GM23338 (cell line): ENCODE measurements at regions not wholly inside any gene's neighbourhood (a gene's known extent, or its start where the extent isn't known, plus 50 kb on each side); places are given as distances from the start of the nearest gene placed in this dataset.
A peak's percentile ranks its signal among the peaks of the same experiment; 100 is the strongest.

Experiments used
- ATAC-seq: fragments of 200-7000 bp; cut with Tn5 transposase; 3 replicates; pipeline ENCODE4 v1.9.1; 2020
- DNase-seq: peaks from one replicate; pipeline ENCODE4 v3.0.0-alpha.2; 2015; ENCODE audit warnings: low spot score
- H2AFZ ChIP-seq: fragments of 200-600 bp; sonication (generic); 2 replicates; pipeline ENCODE4 v1.8.0; 2016; ENCODE audit warnings: antibody characterized with exemption, mild to moderate bottlenecking, moderate library complexity
- H3F3A ChIP-seq: fragments of 200-600 bp; sonication (generic); replicated peaks from 2 replicates; pipeline ENCODE4 v1.8.0; 2017; ENCODE audit warnings: antibody characterized with exemption, mixed run types, low read depth
- H3K27ac ChIP-seq: fragments of 200-600 bp; sonication (generic); 2 replicates; pipeline ENCODE4 v1.6.1; 2016; ENCODE audit warnings: low read depth
- H3K27me3 ChIP-seq: fragments of 200-600 bp; sonication (generic); 2 replicates; pipeline ENCODE4 v1.8.0; 2016; ENCODE audit warnings: mild to moderate bottlenecking, mixed run types, moderate library complexity; ENCODE audit not compliant: insufficient read depth
- H3K36me3 ChIP-seq: fragments of 200-600 bp; sonication (generic); 2 replicates; pipeline ENCODE4 v1.8.0; 2016; ENCODE audit warnings: mild to moderate bottlenecking; ENCODE audit not compliant: insufficient read depth
- H3K4me1 ChIP-seq: fragments of 200-600 bp; sonication (generic); 2 replicates; pipeline ENCODE4 v1.8.0; 2016; ENCODE audit warnings: mild to moderate bottlenecking, moderate library complexity; ENCODE audit not compliant: insufficient read depth
- H3K4me2 ChIP-seq: fragments of 200-600 bp; sonication (generic); 2 replicates; pipeline ENCODE4 v1.7.1; 2017; ENCODE audit warnings: mixed run types
- H3K4me3 ChIP-seq: fragments of 200-600 bp; sonication (generic); 2 replicates; pipeline ENCODE4 v1.6.1; 2016; ENCODE audit warnings: mixed run types
- H3K79me2 ChIP-seq: fragments of 200-600 bp; sonication (generic); replicated peaks from 2 replicates; pipeline ENCODE4 v1.8.0; 2017; ENCODE audit warnings: mild to moderate bottlenecking; ENCODE audit not compliant: insufficient read depth
- H3K9me2 ChIP-seq: fragments of 200-600 bp; sonication (generic); 2 replicates; pipeline ENCODE4 v1.8.0; 2017; ENCODE audit not compliant: insufficient read depth
- H4K20me1 ChIP-seq: fragments of 200-600 bp; sonication (generic); replicated peaks from 2 replicates; pipeline ENCODE4 v1.8.0; 2017; ENCODE audit warnings: mild to moderate bottlenecking; ENCODE audit not compliant: insufficient read depth
- H3K27ac Mint-ChIP-seq: 2 replicates; pipeline ENCODE4 v1.8.0; 2020; ENCODE audit warnings: inconsistent platforms, mild to moderate bottlenecking, moderate library complexity, mixed read lengths
- H3K27me3 Mint-ChIP-seq: 3 replicates; pipeline ENCODE4 v1.8.0; 2022; ENCODE audit warnings: low read depth, mild to moderate bottlenecking, moderate library complexity, mixed read lengths, inconsistent platforms; ENCODE audit not compliant: insufficient read depth, poor library complexity
- H3K36me3 Mint-ChIP-seq: 3 replicates; pipeline ENCODE4 v1.8.0; 2021; ENCODE audit warnings: low read depth, mild to moderate bottlenecking, inconsistent platforms, moderate library complexity, mixed read lengths
- H3K4me1 Mint-ChIP-seq: 3 replicates; pipeline ENCODE4 v1.8.0; 2020; ENCODE audit warnings: mild to moderate bottlenecking, inconsistent platforms, mixed read lengths
- H3K4me3 Mint-ChIP-seq: 3 replicates; pipeline ENCODE4 v1.8.0; 2021; ENCODE audit warnings: moderate library complexity, mild to moderate bottlenecking, inconsistent platforms, mixed read lengths
- H3K9me3 Mint-ChIP-seq: 3 replicates; pipeline ENCODE4 v1.8.0; 2020; ENCODE audit warnings: moderate library complexity, mild to moderate bottlenecking, inconsistent platforms, mixed read lengths
- EZH2 ChIP-seq: fragments of 200-600 bp; sonication (generic); IDR thresholded peaks from one replicate; pipeline ENCODE4 v1.8.0; 2017; ENCODE audit warnings: antibody characterized with exemption, mild to moderate bottlenecking, low read depth; ENCODE audit not compliant: unreplicated experiment
- JUNB ChIP-seq: IDR thresholded peaks from one replicate; pipeline ENCODE4 v1.6.1; 2016; ENCODE audit warnings: antibody characterized with exemption; ENCODE audit not compliant: unreplicated experiment
- NANOG ChIP-seq: IDR thresholded peaks from 2 replicates; pipeline ENCODE4 v1.6.1; 2016; ENCODE audit warnings: antibody characterized with exemption, borderline replicate concordance
- POLR2AphosphoS5 ChIP-seq: IDR thresholded peaks from 2 replicates; pipeline ENCODE4 v1.6.1; 2016; ENCODE audit warnings: antibody characterized with exemption, low read depth
- STAT1 ChIP-seq: IDR thresholded peaks from one replicate; pipeline ENCODE4 v1.6.1; 2016; ENCODE audit warnings: antibody characterized with exemption; ENCODE audit not compliant: unreplicated experiment
- TF ChIP-seq, protein P1 (sequence below): fragments of 250-450 bp; sonication (Bioruptor Pico); IDR thresholded peaks from 2 replicates; pipeline ENCODE4 v1.5.0; 2020; ENCODE audit warnings: mild to moderate bottlenecking, moderate library complexity
- TF ChIP-seq, protein P2 (sequence below): IDR thresholded peaks from one replicate; pipeline ENCODE4 v1.6.1; 2018; ENCODE audit warnings: antibody characterized with exemption; ENCODE audit not compliant: unreplicated experiment
- TF ChIP-seq, protein P3 (sequence below), 2 experiments: fragments of 200-600 bp in 1 of 2; sonication (generic) in 1 of 2; conservative IDR thresholded peaks; 2 replicates each; pipeline versions ENCODE4 v1.5.1 to v1.6.1; 2016 to 2017; ENCODE audit warnings: antibody characterized with exemption in 2 of 2, low read depth in 2 of 2, mild to moderate bottlenecking in 2 of 2, moderate library complexity in 1 of 2

DNA sequence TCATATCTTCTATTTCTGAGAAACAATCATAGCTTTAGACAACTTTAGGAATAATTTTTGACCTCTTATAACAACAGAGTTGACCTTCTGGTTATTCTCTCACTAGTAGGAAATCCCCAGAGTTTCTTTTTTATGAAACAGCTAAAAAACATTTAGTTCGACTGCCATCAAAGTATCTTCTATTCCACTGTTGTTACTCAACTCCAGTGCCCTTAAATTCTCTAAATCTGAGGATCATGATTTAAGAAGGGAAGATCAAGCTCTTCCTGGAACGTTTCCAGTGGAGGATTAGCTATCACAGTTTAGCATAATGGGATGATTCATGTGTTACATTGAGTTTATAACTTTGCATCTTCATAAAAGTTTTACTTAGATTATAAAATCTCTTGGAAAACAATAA lies 134.9 kb upstream of the VEGFC start:
- Mint-ChIP-seq H3K9me3 (no peaks in the 10 kb centered on the region), H3K27me3 (peaks cover 2% of the 10 kb centered on the region), H3K4me1 (peaks cover 9% of the 10 kb centered on the region), H3K4me3 (no peak overlapping the region), H3K27ac (0 out of 2 replicates have a peak overlapping the region, but pooled peaks have one; percentile 40), H3K36me3 (no peaks in the 10 kb centered on the region)
- TF ChIP-seq, protein P1, sequence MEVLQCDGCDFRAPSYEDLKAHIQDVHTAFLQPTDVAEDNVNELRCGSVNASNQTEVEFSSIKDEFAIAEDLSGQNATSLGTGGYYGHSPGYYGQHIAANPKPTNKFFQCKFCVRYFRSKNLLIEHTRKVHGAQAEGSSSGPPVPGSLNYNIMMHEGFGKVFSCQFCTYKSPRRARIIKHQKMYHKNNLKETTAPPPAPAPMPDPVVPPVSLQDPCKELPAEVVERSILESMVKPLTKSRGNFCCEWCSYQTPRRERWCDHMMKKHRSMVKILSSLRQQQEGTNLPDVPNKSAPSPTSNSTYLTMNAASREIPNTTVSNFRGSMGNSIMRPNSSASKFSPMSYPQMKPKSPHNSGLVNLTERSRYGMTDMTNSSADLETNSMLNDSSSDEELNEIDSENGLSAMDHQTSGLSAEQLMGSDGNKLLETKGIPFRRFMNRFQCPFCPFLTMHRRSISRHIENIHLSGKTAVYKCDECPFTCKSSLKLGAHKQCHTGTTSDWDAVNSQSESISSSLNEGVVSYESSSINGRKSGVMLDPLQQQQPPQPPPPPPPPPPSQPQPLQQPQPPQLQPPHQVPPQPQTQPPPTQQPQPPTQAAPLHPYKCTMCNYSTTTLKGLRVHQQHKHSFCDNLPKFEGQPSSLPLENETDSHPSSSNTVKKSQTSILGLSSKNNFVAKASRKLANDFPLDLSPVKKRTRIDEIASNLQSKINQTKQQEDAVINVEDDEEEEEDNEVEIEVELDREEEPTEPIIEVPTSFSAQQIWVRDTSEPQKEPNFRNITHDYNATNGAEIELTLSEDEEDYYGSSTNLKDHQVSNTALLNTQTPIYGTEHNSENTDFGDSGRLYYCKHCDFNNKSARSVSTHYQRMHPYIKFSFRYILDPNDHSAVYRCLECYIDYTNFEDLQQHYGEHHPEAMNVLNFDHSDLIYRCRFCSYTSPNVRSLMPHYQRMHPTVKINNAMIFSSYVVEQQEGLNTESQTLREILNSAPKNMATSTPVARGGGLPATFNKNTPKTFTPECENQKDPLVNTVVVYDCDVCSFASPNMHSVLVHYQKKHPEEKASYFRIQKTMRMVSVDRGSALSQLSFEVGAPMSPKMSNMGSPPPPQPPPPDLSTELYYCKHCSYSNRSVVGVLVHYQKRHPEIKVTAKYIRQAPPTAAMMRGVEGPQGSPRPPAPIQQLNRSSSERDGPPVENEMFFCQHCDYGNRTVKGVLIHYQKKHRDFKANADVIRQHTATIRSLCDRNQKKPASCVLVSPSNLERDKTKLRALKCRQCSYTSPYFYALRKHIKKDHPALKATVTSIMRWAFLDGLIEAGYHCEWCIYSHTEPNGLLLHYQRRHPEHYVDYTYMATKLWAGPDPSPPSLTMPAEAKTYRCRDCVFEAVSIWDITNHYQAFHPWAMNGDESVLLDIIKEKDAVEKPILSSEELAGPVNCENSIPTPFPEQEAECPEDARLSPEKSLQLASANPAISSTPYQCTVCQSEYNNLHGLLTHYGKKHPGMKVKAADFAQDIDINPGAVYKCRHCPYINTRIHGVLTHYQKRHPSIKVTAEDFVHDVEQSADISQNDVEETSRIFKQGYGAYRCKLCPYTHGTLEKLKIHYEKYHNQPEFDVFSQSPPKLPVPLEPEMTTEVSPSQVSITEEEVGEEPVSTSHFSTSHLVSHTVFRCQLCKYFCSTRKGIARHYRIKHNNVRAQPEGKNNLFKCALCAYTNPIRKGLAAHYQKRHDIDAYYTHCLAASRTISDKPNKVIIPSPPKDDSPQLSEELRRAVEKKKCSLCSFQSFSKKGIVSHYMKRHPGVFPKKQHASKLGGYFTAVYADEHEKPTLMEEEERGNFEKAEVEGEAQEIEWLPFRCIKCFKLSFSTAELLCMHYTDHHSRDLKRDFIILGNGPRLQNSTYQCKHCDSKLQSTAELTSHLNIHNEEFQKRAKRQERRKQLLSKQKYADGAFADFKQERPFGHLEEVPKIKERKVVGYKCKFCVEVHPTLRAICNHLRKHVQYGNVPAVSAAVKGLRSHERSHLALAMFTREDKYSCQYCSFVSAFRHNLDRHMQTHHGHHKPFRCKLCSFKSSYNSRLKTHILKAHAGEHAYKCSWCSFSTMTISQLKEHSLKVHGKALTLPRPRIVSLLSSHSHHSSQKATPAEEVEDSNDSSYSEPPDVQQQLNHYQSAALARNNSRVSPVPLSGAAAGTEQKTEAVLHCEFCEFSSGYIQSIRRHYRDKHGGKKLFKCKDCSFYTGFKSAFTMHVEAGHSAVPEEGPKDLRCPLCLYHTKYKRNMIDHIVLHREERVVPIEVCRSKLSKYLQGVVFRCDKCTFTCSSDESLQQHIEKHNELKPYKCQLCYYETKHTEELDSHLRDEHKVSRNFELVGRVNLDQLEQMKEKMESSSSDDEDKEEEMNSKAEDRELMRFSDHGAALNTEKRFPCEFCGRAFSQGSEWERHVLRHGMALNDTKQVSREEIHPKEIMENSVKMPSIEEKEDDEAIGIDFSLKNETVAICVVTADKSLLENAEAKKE (CRISPR knock-in tag), result no peak
- TF ChIP-seq NANOG, result no peak
- TF ChIP-seq POLR2AphosphoS5, result no peak
- no peak overlapping the region for H2AFZ ChIP-seq
- ATAC-seq (no peak), DNase-seq (no peak)
- no peaks in the 10 kb centered on the region for H3F3A ChIP-seq
- H3K36me3 ChIP-seq, result no peaks in the 10 kb centered on the region
- no peak overlapping the region for H3K4me3 ChIP-seq
- no peaks in the 10 kb centered on the region for H3K9me2 ChIP-seq
- no peaks in the 10 kb centered on the region for H4K20me1 ChIP-seq
- H3K79me2 ChIP-seq, result no peaks in the 10 kb centered on the region
- H3K4me2 ChIP-seq, result no peak overlapping the region
- no peak overlapping the region for H3K27ac ChIP-seq
- peaks cover 9% of the 10 kb centered on the region for H3K4me1 ChIP-seq
- no peaks in the 10 kb centered on the region for H3K27me3 ChIP-seq

DNA sequence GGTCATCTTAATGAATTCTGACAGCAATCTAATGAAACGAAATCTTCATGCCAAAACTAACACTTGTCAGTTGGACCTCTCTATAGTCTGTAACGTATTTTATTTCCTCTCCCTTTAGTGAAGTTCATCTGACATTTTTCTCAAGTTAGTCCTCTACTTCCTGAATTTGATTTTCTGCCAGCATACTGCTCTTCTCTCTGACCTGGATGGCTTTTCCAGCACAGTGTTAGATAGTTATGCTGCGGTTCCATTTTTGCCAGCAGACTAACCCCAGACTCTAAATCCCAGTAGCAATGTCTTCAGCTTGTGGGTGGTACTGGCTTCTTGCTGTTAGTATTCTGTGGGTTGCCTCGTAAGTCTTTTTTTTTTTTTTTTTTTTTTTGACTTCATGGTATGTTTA lies 146.7 kb upstream of the VEGFC start:
- Histone ChIP-seq H3K79me2 (no peaks in the 10 kb centered on the region), H3F3A (no peaks in the 10 kb centered on the region), H3K27ac (no peak overlapping the region), H3K9me2 (no peaks in the 10 kb centered on the region), H3K27me3 (no peaks in the 10 kb centered on the region), H3K4me2 (no peak overlapping the region), H3K4me3 (no peak overlapping the region), H3K36me3 (no peaks in the 10 kb centered on the region), H2AFZ (no peak overlapping the region), H4K20me1 (no peaks in the 10 kb centered on the region), H3K4me1 (no peaks in the 10 kb centered on the region)
- no peaks in the 10 kb centered on the region for H3K4me1 Mint-ChIP-seq
- ATAC-seq, result no peak
- H3K4me3 Mint-ChIP-seq, result no peak overlapping the region
- no peak overlapping the region for H3K27ac Mint-ChIP-seq
- no peaks in the 10 kb centered on the region; the same call in 2 of the 3 replicates for H3K36me3 Mint-ChIP-seq
- H3K9me3 Mint-ChIP-seq, result peaks cover 2% of the 10 kb centered on the region; the same call in 1 of the 3 replicates
- H3K27me3 Mint-ChIP-seq, result no peaks in the 10 kb centered on the region
- no peak for DNase-seq
- TF ChIP-seq STAT1, result no peak
- TF ChIP-seq, protein P2, sequence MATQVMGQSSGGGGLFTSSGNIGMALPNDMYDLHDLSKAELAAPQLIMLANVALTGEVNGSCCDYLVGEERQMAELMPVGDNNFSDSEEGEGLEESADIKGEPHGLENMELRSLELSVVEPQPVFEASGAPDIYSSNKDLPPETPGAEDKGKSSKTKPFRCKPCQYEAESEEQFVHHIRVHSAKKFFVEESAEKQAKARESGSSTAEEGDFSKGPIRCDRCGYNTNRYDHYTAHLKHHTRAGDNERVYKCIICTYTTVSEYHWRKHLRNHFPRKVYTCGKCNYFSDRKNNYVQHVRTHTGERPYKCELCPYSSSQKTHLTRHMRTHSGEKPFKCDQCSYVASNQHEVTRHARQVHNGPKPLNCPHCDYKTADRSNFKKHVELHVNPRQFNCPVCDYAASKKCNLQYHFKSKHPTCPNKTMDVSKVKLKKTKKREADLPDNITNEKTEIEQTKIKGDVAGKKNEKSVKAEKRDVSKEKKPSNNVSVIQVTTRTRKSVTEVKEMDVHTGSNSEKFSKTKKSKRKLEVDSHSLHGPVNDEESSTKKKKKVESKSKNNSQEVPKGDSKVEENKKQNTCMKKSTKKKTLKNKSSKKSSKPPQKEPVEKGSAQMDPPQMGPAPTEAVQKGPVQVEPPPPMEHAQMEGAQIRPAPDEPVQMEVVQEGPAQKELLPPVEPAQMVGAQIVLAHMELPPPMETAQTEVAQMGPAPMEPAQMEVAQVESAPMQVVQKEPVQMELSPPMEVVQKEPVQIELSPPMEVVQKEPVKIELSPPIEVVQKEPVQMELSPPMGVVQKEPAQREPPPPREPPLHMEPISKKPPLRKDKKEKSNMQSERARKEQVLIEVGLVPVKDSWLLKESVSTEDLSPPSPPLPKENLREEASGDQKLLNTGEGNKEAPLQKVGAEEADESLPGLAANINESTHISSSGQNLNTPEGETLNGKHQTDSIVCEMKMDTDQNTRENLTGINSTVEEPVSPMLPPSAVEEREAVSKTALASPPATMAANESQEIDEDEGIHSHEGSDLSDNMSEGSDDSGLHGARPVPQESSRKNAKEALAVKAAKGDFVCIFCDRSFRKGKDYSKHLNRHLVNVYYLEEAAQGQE, result no peak
- no peak for TF ChIP-seq JUNB
- TF ChIP-seq EZH2, result no peak
- TF ChIP-seq, protein P3, sequence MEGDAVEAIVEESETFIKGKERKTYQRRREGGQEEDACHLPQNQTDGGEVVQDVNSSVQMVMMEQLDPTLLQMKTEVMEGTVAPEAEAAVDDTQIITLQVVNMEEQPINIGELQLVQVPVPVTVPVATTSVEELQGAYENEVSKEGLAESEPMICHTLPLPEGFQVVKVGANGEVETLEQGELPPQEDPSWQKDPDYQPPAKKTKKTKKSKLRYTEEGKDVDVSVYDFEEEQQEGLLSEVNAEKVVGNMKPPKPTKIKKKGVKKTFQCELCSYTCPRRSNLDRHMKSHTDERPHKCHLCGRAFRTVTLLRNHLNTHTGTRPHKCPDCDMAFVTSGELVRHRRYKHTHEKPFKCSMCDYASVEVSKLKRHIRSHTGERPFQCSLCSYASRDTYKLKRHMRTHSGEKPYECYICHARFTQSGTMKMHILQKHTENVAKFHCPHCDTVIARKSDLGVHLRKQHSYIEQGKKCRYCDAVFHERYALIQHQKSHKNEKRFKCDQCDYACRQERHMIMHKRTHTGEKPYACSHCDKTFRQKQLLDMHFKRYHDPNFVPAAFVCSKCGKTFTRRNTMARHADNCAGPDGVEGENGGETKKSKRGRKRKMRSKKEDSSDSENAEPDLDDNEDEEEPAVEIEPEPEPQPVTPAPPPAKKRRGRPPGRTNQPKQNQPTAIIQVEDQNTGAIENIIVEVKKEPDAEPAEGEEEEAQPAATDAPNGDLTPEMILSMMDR (conservative IDR thresholded peaks at IDR 0.05; ENCODE audit: low read depth in 2 of 2), result no peak
